Glutamatergic neuron (in vitro differentiated cells): ENCODE measurements at regions not wholly inside any gene's neighbourhood (a gene's known extent, or its start where the extent isn't known, plus 50 kb on each side); places are given as distances from the start of the nearest gene placed in this dataset.

Experiments
- DNase-seq: peaks from one replicate; pipeline ENCODE4 v3.0.0; 2022
- H3K27ac Mint-ChIP-seq: one replicate; pipeline ENCODE4 v1.8.0; 2020; ENCODE audit warnings: mild to moderate bottlenecking, mixed read lengths, inconsistent platforms; ENCODE audit not compliant: unreplicated experiment
- H3K27me3 Mint-ChIP-seq: one replicate; pipeline ENCODE4 v1.8.0; 2020; ENCODE audit warnings: mild to moderate bottlenecking, moderate library complexity, mixed read lengths, inconsistent platforms; ENCODE audit not compliant: unreplicated experiment
- H3K36me3 Mint-ChIP-seq: one replicate; pipeline ENCODE4 v1.8.0; 2020; ENCODE audit warnings: mild to moderate bottlenecking, mixed read lengths, inconsistent platforms; ENCODE audit not compliant: unreplicated experiment
- H3K4me1 Mint-ChIP-seq: one replicate; pipeline ENCODE4 v1.8.0; 2020; ENCODE audit warnings: mild to moderate bottlenecking, low read depth, mixed read lengths, inconsistent platforms; ENCODE audit not compliant: unreplicated experiment
- H3K4me3 Mint-ChIP-seq: one replicate; pipeline ENCODE4 v1.8.0; 2020; ENCODE audit warnings: mild to moderate bottlenecking, mixed read lengths, inconsistent platforms; ENCODE audit not compliant: unreplicated experiment
- H3K9me3 Mint-ChIP-seq: one replicate; pipeline ENCODE4 v1.8.0; 2020; ENCODE audit warnings: mild to moderate bottlenecking, moderate library complexity, mixed read lengths, inconsistent platforms; ENCODE audit not compliant: unreplicated experiment
- CTCF ChIP-seq: fragments of 200-600 bp; sonication (generic); IDR thresholded peaks from one replicate; pipeline ENCODE4 v1.5.0; 2021; ENCODE audit not compliant: partially characterized antibody, unreplicated experiment

DNA sequence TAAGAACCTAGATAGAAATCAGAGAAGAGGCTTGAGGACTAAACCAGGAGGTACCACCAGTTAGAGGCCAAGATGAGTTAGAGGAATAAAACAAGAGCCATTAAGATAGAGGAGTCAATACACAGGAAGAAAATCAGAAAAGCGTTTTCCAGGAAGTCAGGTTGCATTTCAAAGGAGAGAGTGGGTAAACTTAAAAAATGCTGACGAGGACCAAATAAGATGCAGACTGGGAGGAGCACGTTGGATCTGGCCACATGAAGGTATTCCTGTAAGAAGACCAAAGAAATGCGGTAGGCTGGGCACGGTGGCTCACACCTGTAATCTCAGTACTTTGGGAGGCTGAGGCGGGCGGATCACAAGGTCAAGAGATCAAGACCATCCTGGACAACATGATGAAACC is 533.1 kb upstream of the TENM3 start:
- Mint-ChIP-seq H3K27me3 (no peaks in the 10 kb centered on the region), H3K9me3 (no peaks in the 10 kb centered on the region), H3K27ac (no peak overlapping the region), H3K4me3 (no peak overlapping the region), H3K36me3 (peaks cover 10% of the 10 kb centered on the region), H3K4me1 (no peaks in the 10 kb centered on the region)
- no peak for DNase-seq
- TF ChIP-seq CTCF: no peak

DNA sequence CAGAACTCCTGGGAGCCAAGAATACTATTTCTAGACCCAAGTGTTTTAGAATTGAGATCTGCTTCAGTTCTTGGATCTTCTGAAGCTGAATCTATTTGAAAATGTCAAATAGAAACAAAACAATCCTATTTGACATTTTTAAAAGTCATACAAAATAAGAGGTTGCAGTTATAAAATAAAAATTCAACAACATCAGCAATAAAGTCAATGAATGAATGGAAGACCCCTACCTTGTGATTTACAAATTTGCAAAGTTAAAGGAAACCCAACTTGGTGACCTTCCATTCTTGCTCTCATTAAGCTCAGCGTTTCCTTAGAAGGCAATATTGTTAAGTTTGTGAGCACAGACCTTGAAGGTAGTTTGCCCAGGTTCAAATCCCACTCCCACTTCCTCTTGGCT is 531.8 kb upstream of the TENM3 start:
- Mint-ChIP-seq H3K4me1 (no peaks in the 10 kb centered on the region), H3K27me3 (no peaks in the 10 kb centered on the region), H3K36me3 (peaks cover 10% of the 10 kb centered on the region), H3K4me3 (no peak overlapping the region), H3K27ac (no peak overlapping the region), H3K9me3 (no peaks in the 10 kb centered on the region)
- no peak for TF ChIP-seq CTCF
- no peak for DNase-seq

DNA sequence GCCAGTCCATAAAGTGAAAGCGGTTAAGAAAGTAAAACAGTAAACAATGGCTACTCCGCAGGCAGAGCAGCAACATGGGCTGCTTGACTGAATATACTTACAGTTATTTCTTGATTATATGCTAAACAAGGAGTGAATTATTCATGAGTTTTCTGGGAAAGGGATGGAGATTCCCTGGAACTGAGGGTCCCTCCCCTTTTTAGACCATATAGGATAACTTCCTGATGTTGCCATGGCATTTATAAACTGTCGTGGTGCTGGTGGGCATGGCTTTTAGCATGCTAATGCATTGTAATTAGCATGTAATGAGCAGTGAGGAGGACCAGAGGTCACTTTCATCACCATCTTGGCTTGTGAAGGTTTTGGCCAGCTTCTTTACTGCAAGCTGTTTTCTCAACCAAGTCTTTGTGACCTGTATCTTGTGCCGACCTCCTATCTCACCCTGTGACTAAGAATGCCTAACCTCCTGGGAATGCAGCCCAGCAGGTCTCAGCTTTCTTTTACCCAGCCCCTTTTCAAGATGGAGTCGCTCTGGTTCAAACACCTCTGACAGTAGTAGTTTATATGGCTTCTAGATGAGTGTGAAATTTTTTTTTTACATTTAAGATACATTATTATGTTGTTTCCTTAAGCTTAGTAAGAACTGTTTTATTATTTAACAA is 514.8 kb upstream of the TENM3 start:
- no peak for DNase-seq
- no peaks in the 10 kb centered on the region for H3K4me1 Mint-ChIP-seq
- no peak for TF ChIP-seq CTCF
- H3K4me3 Mint-ChIP-seq: no peak overlapping the region
- no peak overlapping the region for H3K27ac Mint-ChIP-seq
- H3K27me3 Mint-ChIP-seq: no peaks in the 10 kb centered on the region
- H3K9me3 Mint-ChIP-seq: peaks cover 2% of the 10 kb centered on the region
- peaks cover 3% of the 10 kb centered on the region for H3K36me3 Mint-ChIP-seq

DNA sequence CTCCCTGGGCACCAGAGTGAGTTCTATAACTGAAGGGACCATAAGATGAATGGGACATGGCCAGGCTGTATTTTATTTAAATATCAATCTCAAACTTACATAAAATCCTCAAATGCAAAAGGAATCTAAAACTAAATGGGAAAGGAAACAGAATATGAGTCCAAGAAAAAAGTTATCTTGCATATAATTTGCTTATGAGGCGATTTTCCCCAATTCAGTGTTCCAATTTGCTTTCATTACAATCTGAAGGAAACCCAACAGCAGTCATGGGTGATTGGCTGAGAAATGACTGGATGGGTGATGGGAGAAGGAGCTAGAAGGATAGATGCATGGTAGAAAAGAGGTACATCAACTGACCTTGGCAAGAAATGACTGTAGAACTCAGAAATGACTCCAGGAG is 511.3 kb upstream of the TENM3 start:
- no peak for DNase-seq
- no peaks in the 10 kb centered on the region for H3K4me1 Mint-ChIP-seq
- H3K4me3 Mint-ChIP-seq: no peak overlapping the region
- H3K27ac Mint-ChIP-seq: no peak overlapping the region
- no peaks in the 10 kb centered on the region for H3K27me3 Mint-ChIP-seq
- no peaks in the 10 kb centered on the region for H3K36me3 Mint-ChIP-seq
- TF ChIP-seq CTCF: no peak
- no peaks in the 10 kb centered on the region for H3K9me3 Mint-ChIP-seq

- DNase-seq: no peak
- Mint-ChIP-seq H3K27ac (no peak overlapping the region), H3K9me3 (no peaks in the 10 kb centered on the region), H3K36me3 (no peaks in the 10 kb centered on the region), H3K4me1 (no peaks in the 10 kb centered on the region), H3K4me3 (no peak overlapping the region), H3K27me3 (no peaks in the 10 kb centered on the region)
- no peak for TF ChIP-seq CTCF
These were observed 505.5 kb upstream of the TENM3 start for GRCh38 chr4:181737744-181738143.
